B cell (primary cell): ENCODE measurements at regions not wholly inside any gene's neighbourhood (a gene's known extent, or its start where the extent isn't known, plus 50 kb on each side); places are given as distances from the start of the nearest gene placed in this dataset.

ENCODE experiments used
- EZH2 ChIP-seq: IDR thresholded peaks from 2 replicates; pipeline ENCODE4 v1.6.1; 2012; ENCODE audit warnings: borderline replicate concordance, low read depth, mild to moderate bottlenecking, moderate library complexity, low read length; ENCODE audit not compliant: insufficient read depth, poor library complexity, severe bottlenecking
- TF ChIP-seq, protein P1 (sequence below): fragments of 200-600 bp; IDR thresholded peaks from one replicate; pipeline ENCODE4 v1.8.0; 2022; ENCODE audit warnings: antibody characterized with exemption, mild to moderate bottlenecking

DNA sequence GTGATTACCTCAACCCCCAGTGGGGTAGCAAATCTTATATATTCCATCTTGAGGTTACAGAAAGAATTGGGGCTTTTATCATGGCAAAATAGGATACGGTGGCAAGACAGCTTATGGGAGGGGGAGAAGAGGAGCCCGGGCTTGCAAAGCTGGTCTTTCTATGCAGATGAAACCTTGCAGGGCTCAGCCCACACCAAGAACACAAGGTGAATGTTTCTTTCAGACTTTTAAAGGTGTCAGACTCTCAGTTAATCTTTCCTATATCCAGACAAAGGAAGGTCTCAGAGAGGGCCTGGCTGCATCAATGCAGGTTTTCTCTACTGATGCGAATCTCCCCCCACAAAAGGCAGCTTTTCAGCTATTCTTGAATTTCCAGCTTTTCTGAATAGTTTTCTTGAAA is 59.9 kb upstream of the WDR17 start:
- TF ChIP-seq, protein P1, sequence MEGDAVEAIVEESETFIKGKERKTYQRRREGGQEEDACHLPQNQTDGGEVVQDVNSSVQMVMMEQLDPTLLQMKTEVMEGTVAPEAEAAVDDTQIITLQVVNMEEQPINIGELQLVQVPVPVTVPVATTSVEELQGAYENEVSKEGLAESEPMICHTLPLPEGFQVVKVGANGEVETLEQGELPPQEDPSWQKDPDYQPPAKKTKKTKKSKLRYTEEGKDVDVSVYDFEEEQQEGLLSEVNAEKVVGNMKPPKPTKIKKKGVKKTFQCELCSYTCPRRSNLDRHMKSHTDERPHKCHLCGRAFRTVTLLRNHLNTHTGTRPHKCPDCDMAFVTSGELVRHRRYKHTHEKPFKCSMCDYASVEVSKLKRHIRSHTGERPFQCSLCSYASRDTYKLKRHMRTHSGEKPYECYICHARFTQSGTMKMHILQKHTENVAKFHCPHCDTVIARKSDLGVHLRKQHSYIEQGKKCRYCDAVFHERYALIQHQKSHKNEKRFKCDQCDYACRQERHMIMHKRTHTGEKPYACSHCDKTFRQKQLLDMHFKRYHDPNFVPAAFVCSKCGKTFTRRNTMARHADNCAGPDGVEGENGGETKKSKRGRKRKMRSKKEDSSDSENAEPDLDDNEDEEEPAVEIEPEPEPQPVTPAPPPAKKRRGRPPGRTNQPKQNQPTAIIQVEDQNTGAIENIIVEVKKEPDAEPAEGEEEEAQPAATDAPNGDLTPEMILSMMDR: no peak
- TF ChIP-seq EZH2: no peak
